ENCODE measurements at regions not wholly inside any gene's neighbourhood (a gene's known extent, or its start where the extent isn't known, plus 50 kb on each side); places are given as distances from the start of the nearest gene placed in this dataset.

- Mint-ChIP-seq H3K27ac (no peak overlapping the region), H3K9me3 (no peaks in the 10 kb centered on the region), H3K27me3 (ENCODE audit: low read depth) (peaks cover 9% of the 10 kb centered on the region), H3K4me3 (no peak overlapping the region), H3K36me3 (ENCODE audit: low read depth) (no peaks in the 10 kb centered on the region), H3K4me1 (peaks cover 21% of the 10 kb centered on the region)
- TF ChIP-seq, protein P1, sequence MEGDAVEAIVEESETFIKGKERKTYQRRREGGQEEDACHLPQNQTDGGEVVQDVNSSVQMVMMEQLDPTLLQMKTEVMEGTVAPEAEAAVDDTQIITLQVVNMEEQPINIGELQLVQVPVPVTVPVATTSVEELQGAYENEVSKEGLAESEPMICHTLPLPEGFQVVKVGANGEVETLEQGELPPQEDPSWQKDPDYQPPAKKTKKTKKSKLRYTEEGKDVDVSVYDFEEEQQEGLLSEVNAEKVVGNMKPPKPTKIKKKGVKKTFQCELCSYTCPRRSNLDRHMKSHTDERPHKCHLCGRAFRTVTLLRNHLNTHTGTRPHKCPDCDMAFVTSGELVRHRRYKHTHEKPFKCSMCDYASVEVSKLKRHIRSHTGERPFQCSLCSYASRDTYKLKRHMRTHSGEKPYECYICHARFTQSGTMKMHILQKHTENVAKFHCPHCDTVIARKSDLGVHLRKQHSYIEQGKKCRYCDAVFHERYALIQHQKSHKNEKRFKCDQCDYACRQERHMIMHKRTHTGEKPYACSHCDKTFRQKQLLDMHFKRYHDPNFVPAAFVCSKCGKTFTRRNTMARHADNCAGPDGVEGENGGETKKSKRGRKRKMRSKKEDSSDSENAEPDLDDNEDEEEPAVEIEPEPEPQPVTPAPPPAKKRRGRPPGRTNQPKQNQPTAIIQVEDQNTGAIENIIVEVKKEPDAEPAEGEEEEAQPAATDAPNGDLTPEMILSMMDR (IDR thresholded peaks at IDR 0.05; ENCODE audit: unreplicated experiment in 3 of 3): no peak
These were observed 113.6 kb downstream of the VAPA start for GRCh38 chr18:10027461-10027860.

DNA sequence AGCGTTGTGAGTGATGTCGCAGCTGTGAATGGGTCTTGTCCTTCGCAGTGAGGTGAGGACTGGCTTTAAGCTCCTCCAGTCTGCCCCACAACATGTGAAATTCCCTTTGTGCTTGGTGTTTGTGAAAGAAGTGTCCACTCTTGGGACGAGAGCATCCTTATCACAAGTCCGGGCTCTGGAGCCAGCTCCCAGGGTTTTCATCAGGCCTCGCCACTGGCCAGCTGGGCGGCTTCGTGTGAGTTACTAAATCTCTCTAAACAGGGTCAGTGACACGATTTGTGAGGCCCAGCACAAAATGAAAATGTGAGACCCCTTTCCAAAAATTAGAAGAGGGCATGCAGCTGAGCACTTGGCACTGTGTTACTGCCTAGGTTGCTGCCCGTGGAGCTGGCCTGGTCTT is 115.9 kb downstream of the VAPA start:
- Mint-ChIP-seq H3K4me1 (peaks cover 15% of the 10 kb centered on the region), H3K27ac (peak overlapping the region in 2 of 3 experiments; percentile 35 to 46), H3K9me3 (no peaks in the 10 kb centered on the region), H3K36me3 (ENCODE audit: low read depth) (no peaks in the 10 kb centered on the region), H3K4me3 (no peak overlapping the region), H3K27me3 (ENCODE audit: low read depth) (peaks cover 9% of the 10 kb centered on the region)
- TF ChIP-seq, protein P1 (IDR thresholded peaks at IDR 0.05; ENCODE audit: unreplicated experiment in 3 of 3): no peak

- Mint-ChIP-seq H3K4me3 (no peak overlapping the region), H3K9me3 (no peaks in the 10 kb centered on the region), H3K4me1 (peaks cover 27% of the 10 kb centered on the region), H3K27me3 (ENCODE audit: low read depth) (peaks cover 12% of the 10 kb centered on the region), H3K27ac (peak overlapping the region in 2 of 3 experiments; percentile 13), H3K36me3 (ENCODE audit: low read depth) (no peaks in the 10 kb centered on the region)
- TF ChIP-seq, protein P1 (IDR thresholded peaks at IDR 0.05; ENCODE audit: unreplicated experiment in 3 of 3): no peak
These were observed 117.2 kb downstream of the VAPA start for GRCh38 chr18:10030816-10031541.

GRCh38 chr18:10032331-10033015 is 118.7 kb downstream of the VAPA start:
- Mint-ChIP-seq H3K36me3 (ENCODE audit: low read depth) (no peaks in the 10 kb centered on the region), H3K9me3 (no peaks in the 10 kb centered on the region), H3K4me3 (peak overlapping the region in 1 of 3 experiments; percentile 14), H3K27ac (peak overlapping the region; percentile 4 to 83 (median 72)), H3K27me3 (ENCODE audit: low read depth) (peaks cover 12% of the 10 kb centered on the region), H3K4me1 (peaks cover 30% of the 10 kb centered on the region)
- TF ChIP-seq, protein P1 (IDR thresholded peaks at IDR 0.05; ENCODE audit: unreplicated experiment in 3 of 3): peak; percentile 24 to 44 (median 33)

DNA sequence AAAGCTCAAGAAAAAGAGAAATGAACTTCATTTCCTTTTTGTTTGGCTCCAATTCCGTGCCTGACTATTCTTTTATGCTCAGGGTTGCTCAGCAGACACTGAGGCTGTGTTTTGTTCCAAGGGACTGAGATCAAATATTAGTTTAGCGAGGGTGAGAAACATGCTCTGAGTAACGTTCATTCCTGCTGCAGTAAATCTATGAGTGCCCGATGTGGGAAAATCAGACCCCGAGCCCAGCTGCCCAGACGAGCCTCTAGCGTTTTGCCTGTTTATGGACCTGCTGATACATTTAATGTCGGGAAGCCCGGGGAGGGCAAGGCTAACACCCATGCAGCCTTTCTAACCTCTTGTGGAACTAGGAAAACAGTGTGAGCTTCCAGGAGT is 119.2 kb downstream of the VAPA start:
- peaks cover 12% of the 10 kb centered on the region for H3K27me3 Mint-ChIP-seq (ENCODE audit: low read depth)
- peak overlapping the region in 1 of 3 experiments; percentile 14 for H3K4me3 Mint-ChIP-seq
- peaks cover 30% of the 10 kb centered on the region for H3K4me1 Mint-ChIP-seq
- H3K9me3 Mint-ChIP-seq: no peaks in the 10 kb centered on the region
- TF ChIP-seq, protein P1 (IDR thresholded peaks at IDR 0.05; ENCODE audit: unreplicated experiment in 3 of 3): no peak
- H3K36me3 Mint-ChIP-seq (ENCODE audit: low read depth): no peaks in the 10 kb centered on the region
- peak overlapping the region; percentile 4 to 83 (median 72) for H3K27ac Mint-ChIP-seq

Measured in nephron (organoid).